ENCODE measurements at regions not wholly inside any gene's neighbourhood (a gene's known extent, or its start where the extent isn't known, plus 50 kb on each side); places are given as distances from the start of the nearest gene placed in this dataset.
A peak's percentile ranks its signal among the peaks of the same experiment; 100 is the strongest.

GRCh38 chr4:41410049-41410448 is 127.9 kb upstream of the LIMCH1 start:
- H3K27ac ChIP-seq, result no peak overlapping the region

GRCh38 chr4:41413670-41414411 is 124.1 kb upstream of the LIMCH1 start:
- no peak for DNase-seq (ENCODE audit: low read depth in 1 of 2, low spot score in 2 of 2)
- H3K27ac ChIP-seq, result no peak overlapping the region
- no peaks in the 10 kb centered on the region for H3K4me1 ChIP-seq (replicated peaks)
- no peaks in the 10 kb centered on the region for H3K9me3 ChIP-seq (replicated peaks)
- H3K4me3 ChIP-seq, result no peak overlapping the region
- H3K36me3 ChIP-seq, result no peaks in the 10 kb centered on the region
- H3K27me3 ChIP-seq (replicated peaks), result no peaks in the 10 kb centered on the region

More at GRCh38 chr4:41410049-41410448, 127.9 kb upstream of the LIMCH1 start:
- Histone ChIP-seq H3K36me3 (no peaks in the 10 kb centered on the region), H3K9me3 (replicated peaks) (no peaks in the 10 kb centered on the region), H3K27me3 (replicated peaks) (no peaks in the 10 kb centered on the region), H3K4me3 (no peak overlapping the region), H3K4me1 (replicated peaks) (no peaks in the 10 kb centered on the region)
- DNase-seq (ENCODE audit: low read depth in 1 of 2, low spot score in 2 of 2), result no peak

DNA sequence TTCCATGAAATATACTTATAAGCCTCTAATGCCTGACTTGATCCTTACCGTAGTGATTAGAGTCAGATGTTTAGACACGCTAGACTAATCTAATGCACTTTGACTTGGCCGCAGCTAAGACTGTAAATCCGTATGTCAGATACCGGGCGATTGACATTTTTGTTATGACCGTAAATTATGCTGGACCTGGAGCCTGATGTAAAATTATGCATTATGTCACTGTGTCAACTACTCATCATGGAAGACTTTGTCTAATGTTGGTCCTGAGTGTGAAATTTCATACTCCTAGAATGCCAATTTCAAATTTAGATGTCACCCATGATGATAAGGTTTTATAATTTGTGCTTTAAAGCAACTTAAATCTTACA is 123.6 kb upstream of the LIMCH1 start:
- Histone ChIP-seq H3K27ac (no peak overlapping the region), H3K36me3 (no peaks in the 10 kb centered on the region), H3K4me3 (no peak overlapping the region), H3K9me3 (replicated peaks) (no peaks in the 10 kb centered on the region), H3K27me3 (replicated peaks) (no peaks in the 10 kb centered on the region), H3K4me1 (replicated peaks) (no peaks in the 10 kb centered on the region)
- DNase-seq (ENCODE audit: low read depth in 1 of 2, low spot score in 2 of 2), result no peak

- no peak overlapping the region for H3K4me3 ChIP-seq
- no peaks in the 10 kb centered on the region for H3K27me3 ChIP-seq (replicated peaks)
- H3K36me3 ChIP-seq, result no peaks in the 10 kb centered on the region
- no peaks in the 10 kb centered on the region for H3K4me1 ChIP-seq (replicated peaks)
- peak in 1 of 2 experiments; percentile 14 for DNase-seq (ENCODE audit: low read depth in 1 of 2, low spot score in 2 of 2)
- no peaks in the 10 kb centered on the region for H3K9me3 ChIP-seq (replicated peaks)
- H3K27ac ChIP-seq, result no peak overlapping the region
Observed at GRCh38 chr4:41418444-41418843, 119.5 kb upstream of the LIMCH1 start.

GRCh38 chr4:41420541-41420940 is 117.4 kb upstream of the LIMCH1 start:
- Histone ChIP-seq H3K27me3 (replicated peaks) (no peaks in the 10 kb centered on the region), H3K27ac (no peak overlapping the region), H3K9me3 (replicated peaks) (no peaks in the 10 kb centered on the region), H3K36me3 (no peaks in the 10 kb centered on the region), H3K4me1 (replicated peaks) (no peaks in the 10 kb centered on the region), H3K4me3 (no peak overlapping the region)
- no peak for DNase-seq (ENCODE audit: low read depth in 1 of 2, low spot score in 2 of 2)

DNA sequence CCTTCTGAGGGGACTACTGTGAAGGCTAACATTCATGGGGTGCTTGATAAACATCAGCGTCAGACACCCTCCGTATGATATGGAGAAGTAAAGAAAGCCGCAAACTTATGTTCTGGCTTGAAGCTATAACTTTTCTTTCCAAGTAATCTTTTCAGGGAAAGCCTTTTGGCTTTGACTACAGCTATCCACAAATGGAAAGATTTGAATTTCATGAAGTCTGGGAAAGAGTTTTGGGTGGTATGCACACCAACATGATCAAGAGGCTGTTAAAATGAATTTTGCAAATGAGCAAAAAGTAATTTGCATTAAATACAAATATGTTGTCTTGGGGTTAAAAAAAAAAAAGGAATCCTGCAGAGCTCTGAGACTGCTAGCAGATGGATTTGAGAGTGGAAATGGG is 114.8 kb upstream of the LIMCH1 start:
- no peak overlapping the region for H3K27ac ChIP-seq

DNA sequence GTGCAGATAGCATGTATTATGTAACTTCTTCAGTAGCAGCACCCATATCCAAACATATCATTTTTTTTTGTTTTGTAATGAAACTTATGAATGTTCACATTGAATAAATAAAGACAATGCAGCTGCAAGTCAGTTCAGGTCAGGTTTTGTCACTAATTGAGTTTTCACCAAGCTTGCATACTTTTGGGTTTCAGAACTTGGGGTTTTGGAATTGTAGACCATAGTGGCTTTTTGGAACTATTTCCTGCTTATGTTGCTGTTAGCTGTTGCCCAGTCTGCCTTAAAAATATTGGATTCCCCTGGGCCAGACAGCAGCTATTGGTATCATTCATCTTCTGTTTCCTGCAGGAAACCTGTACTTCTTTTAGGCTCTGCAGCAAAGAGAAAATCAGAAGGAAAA is 113.4 kb upstream of the LIMCH1 start:
- no peak for DNase-seq (ENCODE audit: low read depth in 1 of 2, low spot score in 2 of 2)
- no peaks in the 10 kb centered on the region for H3K9me3 ChIP-seq (replicated peaks)
- no peak overlapping the region for H3K27ac ChIP-seq
- H3K4me1 ChIP-seq (replicated peaks), result peaks cover 12% of the 10 kb centered on the region
- no peaks in the 10 kb centered on the region for H3K36me3 ChIP-seq
- H3K4me3 ChIP-seq, result no peak overlapping the region
- H3K27me3 ChIP-seq (replicated peaks), result no peaks in the 10 kb centered on the region

More for the DNA sequence above, 114.8 kb upstream of the LIMCH1 start:
- Histone ChIP-seq H3K9me3 (replicated peaks) (no peaks in the 10 kb centered on the region), H3K4me1 (replicated peaks) (peaks cover 12% of the 10 kb centered on the region), H3K36me3 (no peaks in the 10 kb centered on the region), H3K27me3 (replicated peaks) (no peaks in the 10 kb centered on the region), H3K4me3 (no peak overlapping the region)
- DNase-seq (ENCODE audit: low read depth in 1 of 2, low spot score in 2 of 2), result no peak

- Histone ChIP-seq H3K36me3 (no peaks in the 10 kb centered on the region), H3K27ac (no peak overlapping the region), H3K27me3 (replicated peaks) (no peaks in the 10 kb centered on the region), H3K9me3 (replicated peaks) (no peaks in the 10 kb centered on the region), H3K4me1 (replicated peaks) (peaks cover 12% of the 10 kb centered on the region), H3K4me3 (no peak overlapping the region)
- DNase-seq (ENCODE audit: low read depth in 1 of 2, low spot score in 2 of 2), result no peak
Observed at GRCh38 chr4:41425650-41426049, 112.3 kb upstream of the LIMCH1 start.

- Histone ChIP-seq H3K4me1 (replicated peaks) (peaks cover 12% of the 10 kb centered on the region), H3K27me3 (replicated peaks) (no peaks in the 10 kb centered on the region), H3K4me3 (no peak overlapping the region), H3K27ac (no peak overlapping the region), H3K36me3 (no peaks in the 10 kb centered on the region), H3K9me3 (replicated peaks) (no peaks in the 10 kb centered on the region)
- no peak for DNase-seq (ENCODE audit: low read depth in 1 of 2, low spot score in 2 of 2)
Observed at GRCh38 chr4:41426539-41426938, 111.4 kb upstream of the LIMCH1 start.

DNA sequence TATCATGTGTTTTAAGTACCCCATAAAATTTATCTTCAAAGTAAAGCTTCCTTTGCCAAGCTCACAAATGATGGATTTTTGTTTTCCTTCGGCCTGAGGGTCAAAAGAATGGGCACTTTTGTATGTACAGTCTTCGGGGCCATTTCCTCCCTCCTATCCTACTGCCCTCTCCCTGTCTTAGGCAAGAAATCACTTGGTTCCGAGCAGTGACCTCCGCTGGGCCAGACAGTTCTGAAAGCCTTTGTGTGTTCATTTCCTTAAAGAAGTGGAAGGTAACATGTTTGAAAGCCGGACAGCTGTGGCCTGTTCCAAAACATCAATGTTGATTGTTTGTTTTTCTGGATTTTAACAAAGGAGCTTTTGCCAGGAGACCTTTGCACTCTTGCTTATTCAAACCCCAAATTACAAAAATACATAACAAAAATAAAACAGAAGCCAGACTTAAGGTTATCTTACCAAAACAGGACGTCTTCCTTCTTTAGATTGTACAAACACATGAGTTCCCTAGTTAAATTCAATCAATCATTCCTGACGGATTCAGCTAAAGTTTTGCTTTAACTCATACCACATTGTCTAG is 110.6 kb upstream of the LIMCH1 start:
- no peak for DNase-seq (ENCODE audit: low read depth in 1 of 2, low spot score in 2 of 2)
- H3K9me3 ChIP-seq (replicated peaks), result no peaks in the 10 kb centered on the region

DNA sequence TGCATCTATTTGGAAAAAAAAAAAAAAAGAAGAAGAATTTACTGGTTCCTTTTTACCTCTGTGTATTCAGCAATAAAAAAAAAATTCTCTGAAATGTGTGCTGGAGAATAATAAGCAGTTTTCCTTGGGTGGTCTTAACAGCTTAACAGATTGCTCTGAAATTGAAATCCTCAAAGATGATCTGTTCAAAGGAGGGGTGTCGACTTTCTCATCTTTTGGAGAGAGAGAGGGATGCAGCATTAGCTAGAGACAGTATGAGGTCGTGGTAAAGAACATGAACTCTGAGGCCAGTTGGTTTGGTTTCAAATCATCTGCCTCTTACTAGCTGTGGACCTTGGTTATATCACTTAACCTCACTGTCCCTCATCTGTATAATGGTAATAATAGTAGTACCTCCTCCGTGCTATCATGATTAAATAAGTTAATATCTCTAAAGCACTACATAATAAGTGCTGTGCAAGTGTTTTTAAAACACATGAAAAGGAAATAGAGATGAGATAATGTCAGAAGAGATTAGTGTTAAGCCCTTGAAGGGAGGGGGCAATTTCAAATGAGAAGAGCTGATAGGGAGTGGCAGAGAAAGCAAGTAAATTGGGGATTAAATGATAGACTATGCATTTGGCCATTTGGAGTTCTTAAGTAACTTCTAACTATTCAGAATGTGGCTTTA is 109.9 kb upstream of the LIMCH1 start:
- no peak overlapping the region for H3K27ac ChIP-seq
- H3K27me3 ChIP-seq (replicated peaks), result no peaks in the 10 kb centered on the region
- no peak for DNase-seq (ENCODE audit: low read depth in 1 of 2, low spot score in 2 of 2)
- no peak overlapping the region for H3K4me3 ChIP-seq
- no peaks in the 10 kb centered on the region for H3K36me3 ChIP-seq
- H3K9me3 ChIP-seq (replicated peaks), result no peaks in the 10 kb centered on the region
- peaks cover 24% of the 10 kb centered on the region for H3K4me1 ChIP-seq (replicated peaks)

More for the DNA sequence above, 110.6 kb upstream of the LIMCH1 start:
- peaks cover 18% of the 10 kb centered on the region for H3K4me1 ChIP-seq (replicated peaks)
- no peak overlapping the region for H3K4me3 ChIP-seq
- no peak overlapping the region for H3K27ac ChIP-seq
- no peaks in the 10 kb centered on the region for H3K36me3 ChIP-seq
- no peaks in the 10 kb centered on the region for H3K27me3 ChIP-seq (replicated peaks)

DNA sequence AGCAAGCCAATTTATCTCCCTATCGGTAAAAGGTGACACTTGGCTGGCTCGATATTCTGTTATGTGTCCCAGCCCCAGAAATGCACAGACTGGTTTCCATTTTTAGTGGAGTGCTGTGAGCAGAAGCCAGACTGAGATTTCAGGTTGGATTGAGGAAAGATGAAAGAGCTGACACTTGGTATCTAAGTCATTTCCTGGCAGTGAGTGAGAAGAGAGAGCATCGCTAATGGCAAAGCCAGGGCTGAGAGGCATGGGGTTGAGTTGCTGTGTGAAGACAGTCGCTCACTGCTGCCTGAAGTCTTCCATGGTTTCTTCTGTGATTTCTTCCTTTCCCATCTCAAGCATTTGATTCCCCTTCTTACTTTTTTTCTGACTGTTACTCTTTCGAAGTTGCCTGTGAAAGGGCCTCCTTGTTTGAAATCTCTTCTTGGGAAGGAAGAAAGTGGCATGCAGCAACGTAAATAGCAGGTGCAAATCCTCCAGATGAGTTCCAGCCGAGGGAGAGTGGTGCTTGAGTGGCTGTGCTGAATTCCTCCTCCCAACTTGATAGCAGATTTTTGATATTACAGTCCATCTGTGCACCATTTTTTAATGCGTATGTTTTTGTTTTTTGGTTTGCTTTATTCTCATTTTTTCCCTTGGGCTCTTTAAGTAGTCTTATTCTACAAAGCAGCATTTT is 109.2 kb upstream of the LIMCH1 start:
- no peak overlapping the region for H3K27ac ChIP-seq
- H3K4me1 ChIP-seq (replicated peaks), result peaks cover 31% of the 10 kb centered on the region
- H3K27me3 ChIP-seq (replicated peaks), result no peaks in the 10 kb centered on the region
- no peak for DNase-seq (ENCODE audit: low read depth in 1 of 2, low spot score in 2 of 2)
- no peaks in the 10 kb centered on the region for H3K9me3 ChIP-seq (replicated peaks)
- H3K4me3 ChIP-seq, result no peak overlapping the region
- H3K36me3 ChIP-seq, result no peaks in the 10 kb centered on the region

DNA sequence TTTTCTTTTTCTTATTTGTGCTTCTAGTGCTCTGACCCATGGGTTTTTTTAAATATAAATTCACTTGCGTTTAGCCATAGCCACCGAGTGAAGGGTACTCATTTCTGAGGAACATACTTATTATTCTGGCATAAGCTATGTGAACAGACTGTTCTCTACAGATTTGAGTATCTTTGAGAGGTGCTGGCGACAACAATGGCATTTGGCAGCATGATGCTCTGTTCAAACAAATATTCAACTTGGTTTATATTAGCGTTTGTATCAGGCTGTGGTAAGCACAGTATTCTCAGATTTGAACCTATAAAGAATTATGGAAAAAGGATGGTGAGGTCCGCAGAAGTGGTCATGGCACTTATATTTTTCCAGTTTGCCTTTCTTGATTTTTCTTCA is 108.7 kb upstream of the LIMCH1 start:
- H3K9me3 ChIP-seq (replicated peaks), result no peaks in the 10 kb centered on the region
- DNase-seq (ENCODE audit: low read depth in 1 of 2, low spot score in 2 of 2), result no peak
- H3K27me3 ChIP-seq (replicated peaks), result no peaks in the 10 kb centered on the region
- H3K4me3 ChIP-seq, result no peak overlapping the region
- no peak overlapping the region for H3K27ac ChIP-seq
- H3K4me1 ChIP-seq (replicated peaks), result peaks cover 33% of the 10 kb centered on the region
- no peaks in the 10 kb centered on the region for H3K36me3 ChIP-seq

DNA sequence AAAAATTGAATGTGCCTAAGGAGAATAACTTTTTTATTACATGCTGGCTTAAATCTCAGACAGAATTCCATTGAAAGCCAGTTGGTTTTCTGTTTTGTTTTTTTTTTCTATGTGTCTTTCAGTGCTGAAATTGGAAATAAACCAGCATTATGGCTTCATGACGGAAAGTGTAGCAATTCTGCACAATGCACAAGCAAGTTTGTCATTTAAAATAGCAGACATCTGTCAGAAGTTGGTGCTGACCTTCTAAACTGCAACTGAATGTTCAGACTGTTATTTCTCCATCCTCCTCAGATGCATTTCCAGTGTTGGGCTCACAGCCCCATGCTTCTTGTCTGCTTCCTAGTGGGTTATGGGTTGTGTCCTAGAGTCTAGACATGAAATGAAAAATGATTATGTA is 107.2 kb upstream of the LIMCH1 start:
- H3K27ac ChIP-seq, result no peak overlapping the region
- H3K4me3 ChIP-seq, result no peak overlapping the region
- no peaks in the 10 kb centered on the region for H3K36me3 ChIP-seq
- DNase-seq (ENCODE audit: low read depth in 1 of 2, low spot score in 2 of 2), result no peak
- no peaks in the 10 kb centered on the region for H3K27me3 ChIP-seq (replicated peaks)
- no peaks in the 10 kb centered on the region for H3K9me3 ChIP-seq (replicated peaks)
- H3K4me1 ChIP-seq (replicated peaks), result peaks cover 33% of the 10 kb centered on the region

Measured in SJSA1 (cell line).